GM18499 (cell line): ENCODE measurements at regions not wholly inside any gene's neighbourhood (a gene's known extent, or its start where the extent isn't known, plus 50 kb on each side); places are given as distances from the start of the nearest gene placed in this dataset.
"Not testable (repeated sequence)": the region's sequence is repeated elsewhere in the genome, so short reads cannot be mapped to it uniquely, and the experiment has no call there.

ENCODE experiments used
- ATAC-seq: cut with Tn5 transposase; IDR thresholded peaks from one replicate; pipeline ENCODE4 v1.9.1; 2021; ENCODE audit warnings: moderate number of reproducible peaks; ENCODE audit not compliant: insufficient read depth, unreplicated experiment

DNA sequence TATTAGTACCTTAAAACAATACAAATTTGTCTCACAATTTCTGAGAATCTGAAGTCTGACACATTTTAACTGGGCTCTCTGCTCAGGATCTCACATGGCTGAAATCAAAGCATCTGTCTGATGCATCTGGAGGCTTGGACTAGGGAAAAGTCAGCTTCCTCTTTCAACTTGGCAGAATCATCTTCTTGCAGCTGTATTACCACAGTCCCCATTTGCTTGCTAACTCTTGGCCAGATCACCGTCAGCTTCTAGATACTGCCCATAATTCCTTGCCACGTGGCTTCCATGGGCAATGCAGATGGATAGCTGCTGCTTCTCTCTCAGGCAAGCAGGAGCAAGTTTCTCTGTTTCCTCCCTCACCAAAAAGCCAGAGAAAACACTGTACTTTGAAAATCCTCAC is 1106.4 kb upstream of the CITED2 start:
- ATAC-seq, result no peak

DNA sequence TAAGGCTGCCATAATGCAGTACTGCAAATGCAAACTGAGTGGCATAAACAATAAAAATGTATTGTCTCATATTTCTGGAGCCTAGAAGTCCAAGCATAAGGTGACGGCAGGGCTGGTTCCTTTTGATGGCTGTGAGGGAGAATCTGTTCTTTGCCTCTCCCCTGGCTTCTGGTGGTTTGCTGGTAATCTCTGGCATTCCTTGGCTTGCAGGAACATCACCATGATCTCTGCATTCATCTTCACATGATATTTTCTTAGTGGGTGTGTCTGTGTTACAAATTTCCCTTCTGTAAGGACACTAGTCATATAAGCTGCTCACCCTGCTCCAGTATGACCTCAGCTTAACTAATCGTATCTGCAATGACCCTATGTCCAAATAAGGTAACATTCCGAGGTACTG is 1104.2 kb upstream of the CITED2 start:
- no peak for ATAC-seq

GRCh38 chr6:140475086-140475485 is 1100.6 kb upstream of the CITED2 start:
- no peak for ATAC-seq

- no peak for ATAC-seq
These were observed 1090.3 kb upstream of the CITED2 start for GRCh38 chr6:140464720-140465119.

DNA sequence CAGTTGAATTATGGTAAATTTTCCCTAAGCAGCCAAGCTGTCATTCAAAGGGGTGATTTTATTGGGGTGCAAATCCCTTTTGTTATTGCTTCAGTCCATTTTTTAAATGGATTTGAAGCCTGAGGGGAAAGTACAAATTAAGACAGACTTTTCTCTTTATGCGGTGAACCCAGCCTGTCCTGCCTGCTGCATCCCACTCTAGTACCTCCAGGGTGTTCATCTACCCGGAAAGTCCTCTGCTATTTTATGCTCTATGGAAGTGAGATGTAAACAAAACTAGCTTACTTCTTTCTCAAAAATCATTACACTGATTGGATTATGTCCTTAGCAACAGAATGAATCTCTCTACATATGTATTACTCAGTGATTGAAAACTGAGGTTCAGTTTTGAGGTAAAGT is 1088.9 kb upstream of the CITED2 start:
- no peak for ATAC-seq

DNA sequence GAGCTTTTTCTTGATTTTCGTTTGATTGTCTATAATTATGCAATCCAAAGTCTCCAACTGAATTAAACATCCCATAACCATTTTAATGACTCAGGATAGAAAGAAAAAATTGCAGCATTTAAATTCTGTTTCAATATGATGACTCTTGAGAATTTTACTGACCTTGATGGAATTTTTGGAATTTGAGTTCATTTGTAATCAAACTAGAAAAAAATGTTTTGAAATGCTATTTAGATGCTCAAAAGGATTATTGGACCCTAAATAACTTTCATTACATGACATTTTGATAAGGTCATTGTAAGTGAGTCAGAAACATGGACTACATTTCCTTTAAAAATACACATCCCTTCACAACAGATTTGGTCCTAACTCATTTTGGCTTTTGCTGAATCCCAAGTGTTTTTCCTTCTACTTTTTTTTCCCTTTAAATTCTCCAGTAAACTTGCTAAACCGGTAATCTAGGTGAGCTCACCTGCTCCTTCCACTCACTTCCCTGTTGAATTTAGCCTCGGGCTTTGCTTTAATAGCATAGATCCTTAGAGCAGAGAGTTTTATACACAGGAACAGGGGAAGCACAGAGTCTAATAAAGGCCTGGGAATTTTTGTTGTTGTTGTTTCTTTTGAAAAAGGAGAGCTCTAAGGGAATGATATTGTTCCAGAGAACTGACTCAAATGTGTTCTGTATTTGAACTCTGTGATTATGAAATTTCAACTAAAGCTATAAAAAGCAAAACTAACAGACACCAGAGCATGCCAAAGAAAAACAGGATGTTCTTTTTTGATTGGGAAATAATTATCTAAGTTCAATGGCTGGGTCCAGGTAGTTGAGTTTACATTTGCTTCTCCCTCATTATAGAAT is 1088.2 kb upstream of the CITED2 start:
- ATAC-seq, result no peak

DNA sequence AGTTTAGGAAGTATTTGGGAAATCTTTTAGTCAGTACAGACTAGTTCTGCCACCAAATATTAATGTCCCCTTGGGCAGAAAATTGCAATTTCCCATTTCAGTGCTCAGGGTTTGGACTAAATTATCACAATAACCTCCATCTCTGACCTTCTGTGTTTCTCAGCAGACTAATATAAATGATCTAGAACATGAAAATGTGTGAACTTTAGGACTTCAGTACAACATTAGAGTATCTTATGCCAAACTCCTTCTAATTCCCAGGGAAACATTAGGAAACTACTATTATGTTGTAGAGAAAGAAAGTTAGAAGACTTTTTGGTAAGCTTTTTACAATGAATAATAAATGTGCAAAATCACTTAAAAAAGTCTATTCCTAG is 1087.6 kb upstream of the CITED2 start:
- ATAC-seq, result no peak

GRCh38 chr6:140460267-140460666 is 1085.8 kb upstream of the CITED2 start:
- no peak for ATAC-seq

GRCh38 chr6:140459209-140459608 is 1084.8 kb upstream of the CITED2 start:
- no peak for ATAC-seq

GRCh38 chr6:140446241-140446640 is 1071.8 kb upstream of the CITED2 start:
- ATAC-seq, result no peak

GRCh38 chr6:140445474-140446004 is 1071.1 kb upstream of the CITED2 start:
- ATAC-seq, result no peak

- not testable (repeated sequence) for ATAC-seq
These were observed 1068.7 kb upstream of the CITED2 start for GRCh38 chr6:140443112-140443511.

- ATAC-seq, result no peak
These were observed 1066.8 kb upstream of the CITED2 start for GRCh38 chr6:140441256-140441655.

GRCh38 chr6:140440223-140440835 is 1065.9 kb upstream of the CITED2 start:
- ATAC-seq, result no peak

DNA sequence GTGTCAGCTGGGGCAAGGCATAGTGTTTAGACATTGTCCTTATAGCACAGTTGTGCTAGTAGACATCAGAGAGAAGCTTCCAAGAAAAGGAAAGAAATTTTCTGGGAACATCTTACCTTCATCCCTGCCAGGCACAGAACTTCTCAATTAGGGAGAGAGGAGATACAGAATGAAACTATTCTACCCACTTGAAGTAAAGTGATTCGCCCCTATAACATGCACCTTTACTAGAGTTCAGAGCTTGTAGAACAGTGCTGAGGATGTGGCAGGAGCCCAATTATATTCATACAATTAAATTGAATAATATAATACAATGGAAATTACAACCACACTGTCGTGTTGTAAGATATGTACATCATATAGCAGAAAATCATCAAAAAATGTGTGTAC is 1063.9 kb upstream of the CITED2 start:
- ATAC-seq, result no peak

- ATAC-seq, result no peak
These were observed 1063.3 kb upstream of the CITED2 start for GRCh38 chr6:140437619-140438345.

GRCh38 chr6:140436023-140436811 is 1061.8 kb upstream of the CITED2 start:
- ATAC-seq, result no peak

- no peak for ATAC-seq
These were observed 1060.3 kb upstream of the CITED2 start for GRCh38 chr6:140434761-140435160.

GRCh38 chr6:140433072-140433471 is 1058.6 kb upstream of the CITED2 start:
- no peak for ATAC-seq

- ATAC-seq, result no peak
These were observed 1053.4 kb upstream of the CITED2 start for GRCh38 chr6:140427842-140428241.
